ENCODE measurements at regions not wholly inside any gene's neighbourhood (a gene's known extent, or its start where the extent isn't known, plus 50 kb on each side); places are given as distances from the start of the nearest gene placed in this dataset.
"Not testable (repeated sequence)": the region's sequence is repeated elsewhere in the genome, so short reads cannot be mapped to it uniquely, and the experiment has no call there.

- no peak for DNase-seq
These were observed 246.3 kb downstream of the SUCLG1 start for GRCh38 chr2:84212611-84213314.

GRCh38 chr2:84209941-84210340, 249.1 kb downstream of the SUCLG1 start:
- DNase-seq: no peak

GRCh38 chr2:84204995-84205394, 254.1 kb downstream of the SUCLG1 start:
- no peak for DNase-seq

DNA sequence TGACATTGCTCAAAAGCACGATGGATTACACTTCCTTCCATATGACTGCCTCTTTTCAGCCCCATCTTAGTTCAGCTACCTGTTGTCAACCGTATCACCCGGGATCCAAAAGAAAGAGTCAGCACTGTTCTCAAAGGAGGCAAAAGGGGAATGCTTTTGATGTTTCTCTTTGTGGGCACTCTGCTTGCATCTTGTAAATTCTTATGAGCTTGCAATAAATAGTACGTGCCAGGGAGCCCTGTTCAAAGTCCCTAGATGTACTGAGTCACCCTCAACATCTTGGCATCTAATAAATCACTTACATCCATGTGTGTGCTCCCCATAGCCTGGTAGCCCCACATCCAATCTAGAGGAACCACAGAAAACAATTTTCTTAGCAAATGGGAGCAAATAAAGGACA, 256.9 kb downstream of the SUCLG1 start:
- no peak for DNase-seq

DNA sequence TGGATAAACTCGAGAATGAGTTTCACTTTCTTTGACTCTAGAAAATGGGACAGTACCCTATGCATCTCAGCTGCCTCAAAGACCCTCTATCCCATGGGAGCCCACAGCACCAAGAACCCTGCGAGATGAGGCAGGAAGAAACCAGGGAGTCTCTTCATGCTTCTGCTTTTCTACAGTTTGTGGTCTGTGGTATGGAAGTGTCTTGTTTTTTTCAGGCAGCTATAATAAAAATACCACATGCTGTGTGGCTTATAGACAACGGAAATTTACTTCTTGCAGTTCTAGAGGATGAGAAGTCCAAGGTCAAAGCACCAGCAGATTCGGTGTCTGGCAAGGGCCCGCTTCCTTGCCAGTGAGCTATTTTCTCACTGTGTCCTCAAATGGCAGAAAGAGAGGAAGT, 257.9 kb downstream of the SUCLG1 start:
- DNase-seq: no peak

- DNase-seq: no peak
These were observed 261.2 kb downstream of the SUCLG1 start for GRCh38 chr2:84197901-84198300.

GRCh38 chr2:84194949-84195644, 264.0 kb downstream of the SUCLG1 start:
- DNase-seq: no peak

DNA sequence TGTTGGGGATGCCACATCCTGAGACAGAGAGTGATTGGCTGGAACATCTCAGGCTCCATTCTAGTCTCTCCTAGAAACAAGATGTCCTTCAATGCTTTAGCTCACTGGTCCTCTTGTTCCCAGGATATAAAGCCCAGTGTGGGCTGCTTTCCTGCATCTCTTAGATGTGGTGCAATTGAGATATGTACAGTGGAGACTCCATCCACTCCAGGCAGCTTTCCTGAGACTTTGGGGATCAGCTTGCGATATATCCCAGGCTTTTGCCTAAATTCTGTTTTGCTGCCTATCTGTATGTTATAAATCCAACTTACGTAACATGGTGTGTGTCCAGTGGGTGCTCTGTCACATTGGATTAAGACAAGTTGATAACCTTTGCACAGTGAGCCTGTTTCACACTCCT, 264.9 kb downstream of the SUCLG1 start:
- no peak for DNase-seq

GRCh38 chr2:84187258-84187657, 271.8 kb downstream of the SUCLG1 start:
- DNase-seq: no peak

DNA sequence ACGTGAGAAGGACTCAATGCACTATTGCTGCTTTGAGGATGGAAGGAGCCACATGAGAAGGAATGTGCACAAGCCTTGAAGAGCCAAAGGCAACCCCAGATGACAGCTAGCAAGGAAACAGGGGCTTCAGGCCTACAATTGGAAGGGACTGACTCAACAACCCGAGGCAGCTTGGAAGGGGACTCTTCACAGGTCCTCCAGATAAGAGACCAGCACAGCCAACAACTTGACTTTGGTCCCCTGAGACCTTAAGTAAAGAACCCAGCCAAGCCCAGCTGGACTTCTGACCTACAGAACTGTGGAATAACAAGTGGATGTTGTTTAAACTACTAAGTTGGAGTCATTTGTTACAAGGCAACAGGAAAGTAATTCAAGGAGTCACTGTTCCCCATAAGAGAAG, 277.2 kb downstream of the SUCLG1 start:
- no peak for DNase-seq

DNA sequence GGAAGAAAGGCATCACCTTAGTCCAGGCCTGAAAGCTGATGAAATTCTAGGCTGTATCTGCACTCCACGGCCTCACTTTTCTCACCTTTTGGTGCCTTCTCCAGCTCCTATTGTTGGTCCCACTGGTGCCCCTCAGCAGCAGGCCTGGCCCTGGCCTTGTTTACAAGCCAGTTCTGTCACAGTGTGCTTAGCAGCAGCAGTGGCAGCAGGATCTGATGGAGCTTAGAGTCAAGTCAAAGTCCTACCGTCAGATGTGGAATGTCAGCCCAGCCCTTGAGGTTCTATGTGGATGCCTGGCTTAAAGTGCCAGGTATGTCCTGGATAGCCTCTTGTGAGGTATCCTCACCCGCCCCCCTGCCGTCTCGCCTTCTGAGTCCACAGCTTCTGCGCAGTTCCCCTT, 281.3 kb downstream of the SUCLG1 start:
- DNase-seq: no peak

GRCh38 chr2:84175970-84176369, 283.1 kb downstream of the SUCLG1 start:
- no peak for DNase-seq

DNA sequence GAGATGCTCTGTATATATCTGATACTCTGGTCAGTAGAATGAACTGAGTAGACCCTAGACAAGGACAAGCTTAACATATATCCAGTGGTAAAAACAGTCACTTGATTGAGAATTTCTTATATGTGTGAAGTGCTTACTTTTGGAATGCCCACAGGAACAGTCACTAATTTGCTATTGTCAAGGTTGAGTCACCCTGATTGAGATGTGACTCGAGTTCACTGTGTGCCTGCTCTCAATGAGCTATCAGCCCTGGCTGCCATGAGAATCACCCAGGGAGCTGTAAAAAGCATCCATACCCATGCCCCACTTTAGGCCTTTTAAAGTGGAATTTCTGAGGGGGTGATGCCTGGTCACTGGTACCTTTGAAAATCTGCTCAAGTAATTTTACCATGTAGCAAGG, 283.7 kb downstream of the SUCLG1 start:
- no peak for DNase-seq

DNA sequence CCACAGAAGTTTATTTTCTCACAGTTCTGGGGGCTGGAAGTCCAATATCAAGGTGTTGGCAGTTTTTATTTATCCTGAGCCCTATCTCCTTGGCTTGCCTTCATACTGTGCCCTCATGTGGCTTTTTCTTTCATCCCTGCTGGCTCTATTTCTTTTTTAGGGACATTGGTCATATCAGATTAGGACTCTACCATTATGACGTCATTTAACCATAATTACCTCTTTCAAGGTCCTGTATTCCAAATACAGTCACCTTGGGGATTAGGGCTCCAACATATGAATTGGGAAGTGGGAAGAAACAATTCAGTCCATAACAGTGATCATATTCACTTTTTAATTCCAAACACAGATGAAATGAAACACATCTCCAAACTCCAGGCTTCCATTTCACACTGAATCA, 286.0 kb downstream of the SUCLG1 start:
- no peak for DNase-seq

- no peak for DNase-seq
These were observed 288.1 kb downstream of the SUCLG1 start for GRCh38 chr2:84170979-84171378.

- no peak for DNase-seq
These were observed 289.2 kb downstream of the SUCLG1 start for GRCh38 chr2:84169871-84170270.

DNA sequence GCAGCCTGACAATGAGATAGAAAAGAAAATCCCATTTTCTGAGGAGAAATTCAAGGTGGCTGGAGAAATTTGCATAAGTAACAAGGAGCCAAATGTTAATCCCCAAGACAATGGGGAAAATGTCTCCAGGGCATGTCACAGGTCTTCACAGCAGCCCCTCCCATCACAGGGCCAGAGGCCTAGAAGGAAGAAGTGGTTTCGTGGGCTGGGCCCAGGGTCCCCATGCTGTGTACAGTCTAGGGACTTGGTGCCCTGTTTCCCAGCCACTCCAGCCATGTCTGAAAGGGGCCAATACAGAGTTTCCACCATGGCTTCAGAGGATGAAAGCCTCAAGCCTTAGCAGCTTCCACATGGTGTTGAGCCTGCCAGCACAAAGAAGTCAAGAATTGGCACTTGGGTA, 290.5 kb downstream of the SUCLG1 start:
- DNase-seq: not testable (repeated sequence)

DNA sequence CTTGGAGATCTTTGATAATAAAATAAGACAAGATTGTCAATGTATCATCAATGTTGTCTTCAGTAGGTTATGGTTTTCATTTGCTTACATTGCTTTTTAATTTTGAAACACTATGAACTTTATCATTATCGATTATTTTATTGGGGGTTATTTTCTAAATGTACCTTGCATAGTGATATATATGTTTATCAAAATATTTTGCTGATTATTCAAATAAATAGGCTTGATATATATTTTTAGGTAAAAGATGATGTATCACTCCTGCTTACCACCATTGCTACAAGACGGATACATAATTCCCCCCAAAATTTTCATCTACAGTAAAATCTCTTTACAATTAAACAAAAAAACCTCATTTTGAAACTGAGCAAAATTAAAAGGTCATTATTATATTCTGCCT, 293.8 kb downstream of the SUCLG1 start:
- DNase-seq: no peak

DNA sequence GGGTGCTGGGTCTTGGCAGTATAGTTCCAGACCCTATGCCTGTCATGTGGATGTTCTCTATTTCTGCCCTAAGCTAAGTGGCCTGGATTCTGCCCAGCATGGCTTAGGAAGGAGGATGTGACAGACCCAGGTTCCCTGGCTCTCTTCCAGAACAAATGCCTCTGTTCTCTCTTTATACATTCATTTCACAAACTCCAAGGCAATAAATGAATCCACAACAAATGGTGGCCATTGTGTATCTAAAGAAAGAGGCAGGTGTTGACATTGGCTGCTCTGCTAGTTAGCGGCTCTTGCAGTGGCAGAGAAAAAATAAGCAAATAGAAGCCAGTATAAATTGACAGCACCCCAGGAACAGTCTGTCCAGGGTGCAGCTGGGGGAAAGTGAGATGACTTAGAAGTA, 298.6 kb downstream of the SUCLG1 start:
- DNase-seq: no peak

- DNase-seq: no peak
These were observed 300.5 kb downstream of the SUCLG1 start for GRCh38 chr2:84158605-84159004.

- DNase-seq: no peak
These were observed 306.6 kb downstream of the SUCLG1 start for GRCh38 chr2:84152462-84152861.

DNA sequence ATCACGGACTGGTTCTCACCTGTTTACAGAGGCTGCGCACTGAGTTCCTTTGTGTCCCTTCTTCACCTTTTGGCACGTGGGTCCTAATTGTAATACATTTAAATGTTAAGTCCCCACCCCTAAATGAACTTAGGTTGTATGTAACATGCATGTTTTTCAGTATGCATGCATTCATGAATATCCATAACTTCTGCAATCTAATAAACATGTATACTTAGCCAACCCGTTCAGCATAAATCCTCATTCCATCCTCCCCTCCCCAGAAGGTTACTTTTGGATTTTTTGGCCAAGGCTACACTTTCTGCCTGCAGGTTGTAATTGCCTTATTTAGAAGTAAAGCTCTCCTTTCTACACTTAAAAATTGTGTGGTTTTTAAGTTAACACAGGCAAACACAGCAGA, 314.7 kb downstream of the SUCLG1 start:
- no peak for DNase-seq

- no peak for DNase-seq
These were observed 322.0 kb downstream of the SUCLG1 start for GRCh38 chr2:84137034-84137433.

DNA sequence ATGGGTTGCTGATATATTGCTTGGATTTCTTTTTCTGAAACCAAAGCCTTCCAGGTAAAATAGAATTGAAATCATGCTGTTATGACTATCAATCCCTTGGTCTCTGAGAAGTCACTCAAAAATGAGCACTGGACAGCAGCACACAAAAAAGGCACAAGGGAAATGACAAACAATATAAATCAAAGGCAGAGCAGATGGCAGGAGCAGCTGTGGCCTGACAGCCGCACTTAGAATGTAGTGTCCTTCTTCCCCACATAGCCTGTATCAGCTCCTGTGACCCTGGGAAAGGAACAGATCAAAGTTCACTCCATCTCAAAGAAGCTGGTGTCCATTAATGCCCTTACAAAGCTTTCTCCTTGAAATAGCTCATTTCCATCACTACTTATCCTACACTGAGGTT, 326.7 kb downstream of the SUCLG1 start:
- DNase-seq: no peak

GRCh38 chr2:84131278-84131830, 327.7 kb downstream of the SUCLG1 start:
- no peak for DNase-seq

Measured in activated CD4-positive, alpha-beta T cell treated with anti-CD3 and anti-CD28 coated beads for 1 hour (primary cell).